ENCODE measurements at regions not wholly inside any gene's neighbourhood (a gene's known extent, or its start where the extent isn't known, plus 50 kb on each side); places are given as distances from the start of the nearest gene placed in this dataset.
"Not testable (repeated sequence)": the region's sequence is repeated elsewhere in the genome, so short reads cannot be mapped to it uniquely, and the experiment has no call there.

DNA sequence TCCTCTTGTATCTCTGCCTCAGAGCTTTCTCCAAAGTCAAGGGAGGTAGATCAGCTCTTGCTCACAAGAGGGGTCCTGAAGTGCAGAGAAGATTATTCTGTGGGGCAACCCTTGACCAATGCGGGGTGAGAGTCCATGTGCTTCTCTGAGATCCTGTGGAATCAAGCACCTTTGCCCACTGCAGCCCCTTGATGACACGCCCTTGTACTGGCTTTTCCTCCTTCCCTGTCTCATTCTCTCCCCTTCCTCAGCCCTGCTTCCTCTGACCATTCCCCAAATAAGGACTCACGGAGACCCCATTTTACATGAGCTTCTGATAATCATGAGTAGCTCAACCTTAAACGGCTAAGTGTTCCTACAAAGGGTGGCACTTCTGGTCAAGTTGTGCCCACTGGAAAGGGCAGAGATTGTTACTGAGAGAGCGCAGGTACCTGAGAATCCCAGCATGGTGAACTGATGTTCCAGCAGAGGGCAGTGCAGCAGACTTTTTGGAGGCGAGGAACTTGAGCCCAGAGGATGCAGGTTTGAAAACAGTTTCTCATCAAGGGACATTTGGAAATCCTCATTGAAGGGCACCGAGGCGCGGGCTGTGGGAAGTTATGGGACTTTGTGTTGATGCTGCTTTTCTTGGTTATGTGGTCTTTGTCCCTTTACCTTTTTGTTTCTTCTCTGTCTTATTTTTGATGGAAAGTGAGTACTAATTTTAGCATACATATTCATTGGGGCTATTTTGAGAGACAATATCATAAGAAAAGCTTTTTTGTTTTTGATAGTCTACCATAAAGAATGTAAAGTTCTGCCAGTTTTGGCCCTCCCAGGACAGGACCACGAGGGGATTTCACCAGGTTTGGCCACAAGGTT lies 201.3 kb downstream of the RBM46 start:
- no peak for FAIRE-seq
- DNase-seq (ENCODE audit: low spot score): peak; percentile 67

DNA sequence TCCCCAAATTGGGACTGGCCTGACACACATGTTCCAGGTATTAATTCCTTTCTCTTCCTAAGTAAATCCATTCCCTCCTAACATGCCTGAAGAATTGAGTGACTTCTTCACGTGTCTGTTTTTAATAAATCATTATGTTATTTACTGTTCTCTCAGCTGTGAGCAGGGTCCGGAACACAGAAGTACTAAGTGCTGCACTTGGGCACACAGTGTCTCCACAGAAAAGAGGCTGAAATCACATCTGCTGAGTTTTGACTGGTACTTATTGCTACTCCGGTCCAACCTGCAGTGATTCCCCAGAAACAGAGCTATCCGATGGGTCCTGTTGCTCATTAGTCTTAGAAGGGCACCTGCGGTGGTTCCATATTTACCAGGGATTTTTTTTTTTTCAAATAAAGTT lies 202.6 kb downstream of the RBM46 start:
- FAIRE-seq (no peak), DNase-seq (ENCODE audit: low spot score) (no peak)

DNA sequence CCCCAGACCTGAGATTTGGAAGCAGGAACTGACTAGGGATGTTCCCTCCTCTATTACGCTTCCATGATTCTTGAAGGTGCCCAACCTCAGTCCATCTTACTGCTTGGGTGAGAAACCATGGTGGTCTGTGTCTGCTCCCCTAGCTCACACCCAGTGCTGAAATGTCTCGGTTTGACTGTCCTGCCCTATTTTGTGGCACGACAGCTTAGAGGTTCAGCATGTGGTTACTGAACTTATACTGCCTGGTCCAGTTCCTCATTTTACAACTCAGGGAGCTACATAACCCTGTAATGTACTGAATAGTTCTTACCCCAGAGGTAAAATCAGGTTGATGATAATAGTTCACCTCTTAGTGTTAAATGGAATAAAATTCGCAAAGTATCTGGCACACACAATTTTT lies 203.1 kb downstream of the RBM46 start:
- no peak for DNase-seq (ENCODE audit: low spot score)
- FAIRE-seq: no peak

DNA sequence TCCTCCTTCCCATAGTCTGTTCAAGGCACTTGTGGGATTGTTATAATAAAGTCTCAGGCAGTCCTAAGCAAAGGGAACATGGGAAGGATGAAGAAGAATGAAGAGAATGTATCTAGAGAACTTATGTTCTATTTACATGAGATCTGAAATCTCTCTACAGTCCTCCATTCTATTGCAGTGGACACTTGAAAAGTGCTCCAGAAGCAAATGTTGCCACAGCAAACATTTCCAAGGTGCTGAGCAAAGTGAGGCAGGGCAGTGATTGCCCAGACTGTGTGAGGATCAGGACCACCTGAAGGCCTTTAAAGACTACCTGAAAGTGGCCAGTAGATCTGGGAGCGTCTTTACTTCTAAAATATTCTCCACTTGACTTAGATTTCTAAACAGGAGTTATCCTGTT lies 203.5 kb downstream of the RBM46 start:
- no peak for DNase-seq (ENCODE audit: low spot score)
- FAIRE-seq: no peak

DNA sequence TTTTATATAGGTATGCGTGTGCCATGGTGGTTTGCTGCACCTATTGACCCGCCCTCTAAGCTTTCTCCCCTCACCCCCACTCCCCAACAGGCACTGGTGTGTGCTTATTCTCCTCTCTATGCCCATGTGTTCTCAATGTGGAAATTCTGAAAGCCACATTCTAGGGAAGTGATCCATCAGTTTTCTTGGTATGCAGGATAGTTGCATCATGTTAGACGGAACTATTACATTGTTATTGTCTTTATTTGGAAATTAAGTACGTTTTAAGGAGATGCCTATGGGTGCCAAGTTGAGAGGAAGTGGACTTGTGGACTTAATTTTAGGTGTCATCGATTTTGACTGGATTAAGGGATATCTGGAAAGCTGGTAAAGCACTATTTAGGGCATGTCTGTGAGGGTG lies 204.6 kb downstream of the RBM46 start:
- no peak for FAIRE-seq
- no peak for DNase-seq (ENCODE audit: low spot score)

DNA sequence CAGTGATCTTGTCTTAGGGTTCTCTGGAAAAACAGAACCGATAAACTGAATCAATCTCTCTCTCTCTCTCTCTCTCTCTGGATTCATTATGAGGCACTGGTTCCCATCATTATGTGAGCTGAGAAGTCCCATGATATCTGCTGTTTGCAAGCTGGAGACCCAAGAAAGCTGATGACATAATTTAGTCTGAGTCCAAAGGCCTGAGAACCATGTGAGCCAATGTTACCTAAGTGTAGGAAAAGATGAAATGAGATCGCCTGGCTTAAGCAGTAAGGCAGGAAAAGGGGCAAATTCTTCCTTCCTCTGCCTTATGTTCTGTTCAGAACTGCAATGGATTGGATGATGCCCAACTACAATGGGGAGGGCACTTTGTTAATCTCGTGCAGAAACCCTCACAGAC lies 207.4 kb downstream of the RBM46 start:
- FAIRE-seq: no peak
- no peak for DNase-seq (ENCODE audit: low spot score)

DNA sequence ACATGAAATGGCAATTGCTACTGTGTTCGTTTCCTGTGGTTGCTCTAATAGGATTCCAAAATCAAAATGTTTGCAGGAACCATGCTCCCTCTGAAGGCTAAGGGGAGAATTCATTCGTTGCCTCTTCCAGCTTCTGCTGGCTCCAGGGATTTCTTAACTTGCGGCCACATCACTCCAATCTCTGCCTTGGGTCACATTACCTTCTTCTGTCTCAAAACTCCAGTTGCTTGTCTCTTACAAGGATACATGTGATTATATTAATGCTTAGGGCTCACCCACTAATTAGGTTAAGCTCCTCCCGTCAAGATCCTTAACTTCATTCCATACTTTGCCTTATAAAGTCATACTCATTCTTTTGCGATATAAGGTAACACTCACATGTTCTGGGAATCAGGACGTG lies 208.4 kb downstream of the RBM46 start:
- DNase-seq (ENCODE audit: low spot score) (no peak), FAIRE-seq (no peak)

DNA sequence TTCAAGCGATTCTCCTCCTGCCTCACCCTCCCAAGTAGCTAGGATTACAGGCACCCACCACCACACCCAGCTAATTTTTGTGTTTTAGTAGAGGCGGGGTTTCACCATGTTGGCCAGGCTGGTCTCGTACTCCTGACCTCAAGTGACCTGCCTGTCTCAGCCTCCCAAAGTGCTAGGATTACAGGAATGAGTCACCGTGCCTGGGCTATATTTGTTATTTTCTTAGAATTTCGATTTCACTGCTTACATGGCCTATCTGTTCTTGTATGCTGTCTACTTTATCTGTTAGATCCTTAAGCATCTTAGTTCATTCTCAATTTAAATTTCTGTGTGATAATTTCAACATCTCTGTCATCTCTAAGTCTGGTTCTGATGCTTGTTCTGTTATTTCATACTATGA lies 210.6 kb upstream of the NPY2R start:
- not testable (repeated sequence) for FAIRE-seq; DNase-seq (ENCODE audit: low spot score)

DNA sequence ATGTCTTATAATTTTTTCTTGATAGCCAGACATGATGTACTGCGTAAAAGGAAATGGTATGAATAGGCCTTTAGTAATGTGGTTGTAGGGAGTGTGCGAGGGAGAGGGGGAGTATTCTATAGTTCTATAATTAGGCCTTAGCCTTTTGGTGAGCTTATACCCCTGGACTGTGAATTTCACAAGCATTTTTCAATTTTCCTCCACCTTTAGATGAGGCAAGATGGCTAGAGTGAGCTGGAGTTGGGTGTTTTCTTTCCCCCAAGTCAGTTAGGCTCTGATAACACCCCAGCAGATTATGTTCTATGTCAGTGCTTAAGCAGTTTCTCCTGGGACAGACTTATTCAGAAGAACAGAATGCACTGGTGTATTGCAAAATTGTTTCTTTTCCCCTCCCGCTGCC lies 210.2 kb upstream of the NPY2R start:
- DNase-seq (ENCODE audit: low spot score) (no peak), FAIRE-seq (no peak)

DNA sequence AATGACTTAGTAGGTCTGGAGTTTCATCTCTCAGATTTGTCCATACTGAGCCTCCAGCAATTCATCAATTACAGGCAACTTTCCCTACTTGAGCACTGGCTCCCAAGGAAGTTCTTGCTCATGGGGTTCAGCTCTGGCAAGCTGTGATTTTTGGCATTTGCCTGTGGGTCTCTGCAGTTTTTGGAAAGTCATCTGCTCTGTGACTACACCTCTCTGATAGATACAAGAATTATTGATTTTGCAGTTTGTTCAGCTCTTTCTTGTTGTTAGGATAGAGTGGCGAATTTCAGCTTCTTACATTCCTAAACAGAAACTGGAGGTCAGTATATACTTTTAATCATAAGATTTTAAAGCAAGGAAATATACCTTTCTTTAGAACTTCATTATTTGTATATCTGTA lies 209.7 kb upstream of the NPY2R start:
- FAIRE-seq (no peak), DNase-seq (ENCODE audit: low spot score) (no peak)

DNA sequence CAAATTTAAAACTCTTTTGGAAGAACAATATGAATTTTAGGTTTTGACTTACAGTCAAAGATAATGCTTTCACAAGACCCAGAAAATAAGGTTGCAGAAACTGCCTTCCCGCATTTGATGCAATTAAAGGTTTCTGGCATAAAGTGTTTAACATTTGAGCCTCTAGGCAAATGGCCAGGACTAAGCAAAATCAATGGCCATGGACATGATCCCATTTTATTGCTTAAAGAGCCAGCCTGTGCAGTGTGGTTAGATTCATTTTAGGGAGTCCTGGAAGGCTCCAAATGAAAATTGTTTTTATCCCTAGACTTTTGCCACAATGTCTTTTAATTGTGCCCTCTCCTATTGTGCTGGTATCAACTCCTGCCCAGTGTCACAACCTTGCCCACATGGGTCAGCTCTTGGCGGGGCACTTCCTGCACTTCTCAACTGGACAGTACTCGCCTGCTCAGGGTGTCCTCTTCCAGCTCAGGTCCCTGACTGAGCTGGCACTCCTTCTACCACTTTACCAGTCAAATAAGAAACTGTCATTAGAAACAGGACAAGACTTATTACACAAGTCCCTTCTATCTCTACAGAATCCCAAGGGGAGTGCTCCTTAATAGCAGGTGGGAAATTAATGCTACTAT lies 208.4 kb upstream of the NPY2R start:
- FAIRE-seq: no peak
- DNase-seq (ENCODE audit: low spot score): no peak

DNA sequence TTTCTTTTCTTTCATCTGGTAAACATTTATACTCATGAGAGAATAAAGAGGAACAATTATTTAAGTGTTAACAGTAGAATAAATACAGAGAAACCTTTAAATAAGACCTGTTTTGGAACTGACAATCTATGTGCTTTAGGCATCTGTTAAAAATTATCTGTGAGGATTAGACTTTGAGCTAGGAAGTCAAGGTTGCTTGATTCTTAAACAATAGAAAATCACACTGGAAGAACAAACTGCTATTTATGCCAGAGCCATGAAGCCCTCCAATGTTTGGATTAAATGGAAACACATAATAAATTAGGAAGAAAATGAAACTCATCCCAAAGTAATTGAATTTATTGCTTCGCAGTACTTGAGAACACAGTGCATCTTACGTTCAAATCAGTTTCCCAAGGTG lies 207.2 kb upstream of the NPY2R start:
- FAIRE-seq (no peak), DNase-seq (ENCODE audit: low spot score) (no peak)

DNA sequence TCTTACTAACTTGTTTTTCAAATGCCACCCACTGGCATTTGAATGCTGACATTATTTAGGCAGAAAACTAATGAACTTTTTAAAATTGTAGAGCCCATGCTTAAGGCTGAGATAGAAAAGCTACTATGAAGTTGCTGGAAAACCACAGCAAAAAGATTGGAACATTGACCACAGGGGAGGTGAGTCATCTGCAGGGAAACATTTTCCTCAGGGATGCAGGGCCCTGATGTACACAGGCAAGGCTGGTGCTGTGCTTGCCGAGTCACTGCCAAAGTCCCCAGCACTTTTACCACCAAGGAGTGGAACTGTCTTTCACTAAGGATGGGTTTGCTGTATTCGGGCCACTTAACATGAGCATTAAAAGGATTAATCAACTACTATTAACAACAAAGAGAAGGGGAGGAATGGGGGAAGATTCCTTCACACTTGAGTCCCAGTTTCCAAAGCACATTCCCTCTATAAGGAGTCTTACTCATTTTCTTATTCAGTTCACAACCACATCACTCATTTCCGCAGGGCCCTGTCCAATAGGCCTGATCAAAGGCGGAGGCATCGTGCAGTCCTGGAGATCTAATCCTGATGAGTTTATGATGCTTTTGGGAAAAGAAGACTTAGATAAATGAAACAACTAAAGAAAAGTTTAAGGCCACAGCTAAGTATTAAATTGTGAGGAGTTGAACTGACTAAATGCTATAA lies 202.9 kb upstream of the NPY2R start:
- peak; percentile 54 for DNase-seq (ENCODE audit: low spot score)

DNA sequence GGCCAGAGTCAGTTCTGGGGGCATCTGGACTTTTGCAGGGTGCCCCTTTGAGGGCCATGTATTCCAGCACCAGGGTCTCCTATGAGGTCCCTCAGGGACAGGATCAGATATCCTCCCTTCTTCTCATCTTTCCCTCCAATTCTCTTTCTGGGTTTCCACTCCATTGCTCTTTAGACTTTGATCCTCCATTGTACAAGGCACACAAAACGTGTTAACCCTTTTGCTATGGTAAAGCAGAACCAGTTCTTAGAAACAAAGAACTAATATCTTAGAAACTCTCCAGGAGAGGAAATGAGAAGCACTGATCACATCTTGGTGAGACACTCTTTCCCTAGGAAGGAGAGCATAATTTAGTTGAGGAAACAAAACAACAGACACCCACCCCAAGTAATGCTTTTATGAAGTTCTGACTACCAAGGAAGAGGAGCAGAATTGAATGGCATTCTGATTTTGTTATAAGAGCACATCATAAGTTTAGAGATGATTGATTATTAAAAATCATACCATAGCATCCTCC lies 200.7 kb upstream of the NPY2R start:
- DNase-seq (ENCODE audit: low spot score) (no peak), FAIRE-seq (no peak)

More for the DNA sequence above, 202.9 kb upstream of the NPY2R start:
- FAIRE-seq: no peak

DNA sequence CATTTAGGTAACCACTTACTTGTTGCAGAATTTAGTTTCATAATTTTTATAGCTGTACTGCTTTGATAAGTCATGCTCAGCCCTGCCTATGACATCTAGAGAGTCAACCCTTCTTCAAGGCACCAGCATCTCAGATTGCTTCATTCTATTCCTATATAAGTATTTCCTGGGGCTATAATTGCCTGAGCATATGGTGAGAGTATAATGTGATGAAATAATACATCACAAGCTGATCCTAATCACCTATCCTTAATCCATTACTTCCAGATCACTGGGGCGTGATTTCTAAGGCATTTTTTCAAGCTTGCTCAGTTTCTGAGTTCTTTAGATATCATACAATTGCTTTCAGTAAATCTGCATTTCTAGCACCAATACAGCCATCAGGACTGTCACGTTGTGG lies 200.0 kb upstream of the NPY2R start:
- DNase-seq (ENCODE audit: low spot score): no peak
- FAIRE-seq: no peak

DNA sequence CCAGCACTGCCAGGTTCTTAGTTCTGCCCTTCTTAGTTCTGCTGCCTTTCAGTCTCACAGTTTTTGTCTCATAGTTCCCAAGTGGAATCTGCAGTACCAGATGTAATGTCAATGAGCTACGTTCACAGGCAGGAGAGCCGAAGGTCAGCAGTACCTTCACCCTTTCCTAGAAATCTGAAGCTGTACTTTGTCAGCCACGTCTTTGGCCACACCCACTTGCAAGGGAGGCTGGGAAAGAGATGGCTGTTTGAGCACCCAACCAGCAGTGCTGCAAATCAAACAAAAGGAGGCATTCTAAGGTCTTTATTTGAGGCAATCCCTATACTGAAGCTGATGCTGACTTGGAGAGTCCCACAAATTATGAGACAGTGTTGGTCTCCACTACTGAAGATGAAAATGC lies 199.1 kb upstream of the NPY2R start:
- no peak for FAIRE-seq
- DNase-seq (ENCODE audit: low spot score): no peak

DNA sequence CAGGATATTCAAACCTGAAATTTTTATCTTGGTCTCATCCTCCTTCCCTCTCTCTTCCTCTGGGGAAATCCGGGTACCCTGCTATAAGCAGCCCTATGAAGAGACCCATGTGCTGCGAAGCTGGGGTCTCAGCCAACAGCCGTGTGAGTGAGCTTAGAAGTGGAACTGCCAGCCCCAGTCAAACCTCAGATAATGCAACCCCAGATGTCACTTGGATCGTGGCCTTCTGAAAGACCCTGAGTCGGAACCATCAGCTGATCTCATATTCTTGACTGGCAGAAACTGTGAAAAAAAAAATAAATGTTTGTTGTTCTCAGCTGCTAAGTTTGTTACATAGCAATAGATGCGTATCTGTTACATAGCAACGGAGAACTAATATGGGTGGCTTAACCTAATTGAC lies 198.1 kb upstream of the NPY2R start:
- no peak for DNase-seq (ENCODE audit: low spot score)
- no peak for FAIRE-seq

DNA sequence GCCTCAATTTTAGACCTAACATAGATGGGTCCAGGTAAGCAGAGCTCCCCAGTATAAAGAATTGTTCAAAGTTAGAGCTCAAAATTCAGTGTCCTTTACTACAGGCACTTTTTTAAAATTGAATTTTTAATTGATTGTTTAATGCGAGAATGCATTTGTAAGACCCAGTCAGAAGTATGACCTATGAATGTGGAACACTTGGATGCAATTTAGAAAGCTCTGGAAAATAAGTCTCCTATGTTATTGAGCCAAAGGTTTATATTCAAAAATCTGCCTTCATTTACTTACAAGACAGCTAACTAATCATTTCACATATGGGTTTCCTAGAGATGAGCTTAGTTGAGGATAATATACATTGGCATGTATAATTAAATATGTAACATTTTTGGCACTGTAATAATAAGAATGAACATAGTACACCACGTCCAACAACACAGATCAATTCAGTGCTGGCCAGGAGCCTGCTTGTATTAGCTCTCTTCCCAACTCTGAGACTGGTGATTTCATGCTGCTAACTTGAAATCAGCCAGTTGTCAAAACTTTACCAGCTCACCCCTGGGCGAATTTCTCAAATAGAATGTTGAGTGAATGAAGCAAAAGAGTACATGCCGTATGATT lies 197.2 kb upstream of the NPY2R start:
- FAIRE-seq: no peak
- DNase-seq (ENCODE audit: low spot score): no peak

DNA sequence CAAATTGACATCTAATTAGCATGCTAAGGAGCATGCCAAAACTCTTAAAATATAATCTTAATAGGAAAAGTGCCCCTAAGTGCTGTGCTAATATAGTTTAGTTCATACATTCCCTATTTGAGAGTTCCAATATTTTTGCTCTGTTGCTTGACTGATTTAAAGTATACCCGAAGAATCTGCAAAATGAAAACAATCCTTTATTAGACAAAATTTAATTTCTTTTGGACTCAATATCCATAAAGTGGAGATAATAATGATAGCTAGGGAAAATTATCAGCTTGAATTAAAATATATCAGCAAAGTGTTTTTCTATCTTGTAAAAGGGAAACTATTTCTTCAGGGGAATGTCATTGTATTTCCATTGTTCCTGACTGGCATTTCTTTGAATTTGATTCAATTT lies 196.0 kb upstream of the NPY2R start:
- no peak for FAIRE-seq

DNA sequence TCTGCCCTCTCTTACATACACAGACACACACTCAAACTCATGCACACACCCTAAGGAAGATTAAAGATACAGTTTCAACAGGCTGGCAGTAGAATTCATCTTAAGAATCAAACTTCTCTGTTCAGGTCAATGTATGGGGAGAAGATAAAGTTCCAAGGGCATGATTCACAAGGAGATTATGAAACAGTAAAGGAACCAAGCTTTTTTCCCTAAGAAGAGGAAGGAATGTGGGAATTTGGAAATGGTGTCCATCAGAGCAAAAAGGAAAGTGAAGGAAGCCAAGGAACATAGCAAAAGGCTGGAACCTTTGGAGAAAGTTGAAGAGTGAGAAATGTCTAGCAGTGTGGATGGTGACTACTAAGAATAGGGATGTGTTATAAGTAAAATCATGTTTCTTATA lies 191.0 kb upstream of the NPY2R start:
- FAIRE-seq: no peak
- DNase-seq (ENCODE audit: low spot score): no peak

More for the DNA sequence above, 196.0 kb upstream of the NPY2R start:
- no peak for DNase-seq (ENCODE audit: low spot score)

DNA sequence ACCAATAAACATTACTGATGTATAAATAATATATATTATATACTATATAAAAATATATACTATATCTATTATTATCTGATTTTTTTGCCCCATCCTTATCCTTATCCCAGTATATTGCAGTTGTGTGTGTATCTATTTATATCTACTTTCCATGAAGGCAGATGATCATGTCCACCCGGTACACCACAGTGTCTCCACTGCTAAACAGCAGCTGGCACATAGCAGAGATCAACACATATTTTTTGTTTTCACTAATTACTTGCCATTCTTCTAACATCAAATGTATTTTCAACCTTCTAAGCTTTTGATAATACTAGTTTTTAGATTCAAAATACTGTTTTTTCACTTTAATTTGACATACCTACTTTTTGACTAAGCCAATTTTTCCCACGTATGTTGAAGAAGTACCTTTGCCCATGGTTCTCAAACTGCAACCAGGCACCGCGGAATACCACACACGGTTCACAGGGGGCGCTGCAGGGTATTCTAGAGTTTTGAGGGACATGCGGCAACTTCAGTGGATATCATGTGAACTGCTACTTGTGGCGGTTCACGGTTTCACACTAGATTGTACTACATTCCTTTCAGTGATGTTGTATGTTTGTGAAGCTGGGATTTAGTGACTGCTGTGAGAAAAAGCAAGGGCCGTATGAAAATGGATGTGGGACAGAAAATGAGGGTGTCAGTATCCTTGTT lies 182.5 kb upstream of the NPY2R start:
- DNase-seq (ENCODE audit: low spot score): no peak
- no peak for FAIRE-seq

Measured in urothelium cell line (cell line).